Astrocyte of the cerebellum (primary cell): ENCODE measurements at regions not wholly inside any gene's neighbourhood (a gene's known extent, or its start where the extent isn't known, plus 50 kb on each side); places are given as distances from the start of the nearest gene placed in this dataset.

ENCODE experiments used
- DNase-seq: peaks from one replicate; pipeline ENCODE4 v3.0.0-alpha.2; 2011; ENCODE audit warnings: low read depth
- H3K4me3 ChIP-seq: 2 replicates; pipeline ENCODE4 v1.5.1; 2011; ENCODE audit warnings: mild to moderate bottlenecking, low read depth, low read length, moderate library complexity
- in situ Hi-C: cut with HindIII; loops from 2 replicates; pipeline ENCODE4 v1.10.0; 2017; ENCODE audit warnings: low sequenced_read_pairs
- TF ChIP-seq, protein P1 (sequence below): IDR thresholded peaks from 2 replicates; pipeline ENCODE4 v1.5.1; 2012; ENCODE audit warnings: low read length, low read depth, moderate library complexity, mild to moderate bottlenecking; ENCODE audit errors: missing control alignments

DNA sequence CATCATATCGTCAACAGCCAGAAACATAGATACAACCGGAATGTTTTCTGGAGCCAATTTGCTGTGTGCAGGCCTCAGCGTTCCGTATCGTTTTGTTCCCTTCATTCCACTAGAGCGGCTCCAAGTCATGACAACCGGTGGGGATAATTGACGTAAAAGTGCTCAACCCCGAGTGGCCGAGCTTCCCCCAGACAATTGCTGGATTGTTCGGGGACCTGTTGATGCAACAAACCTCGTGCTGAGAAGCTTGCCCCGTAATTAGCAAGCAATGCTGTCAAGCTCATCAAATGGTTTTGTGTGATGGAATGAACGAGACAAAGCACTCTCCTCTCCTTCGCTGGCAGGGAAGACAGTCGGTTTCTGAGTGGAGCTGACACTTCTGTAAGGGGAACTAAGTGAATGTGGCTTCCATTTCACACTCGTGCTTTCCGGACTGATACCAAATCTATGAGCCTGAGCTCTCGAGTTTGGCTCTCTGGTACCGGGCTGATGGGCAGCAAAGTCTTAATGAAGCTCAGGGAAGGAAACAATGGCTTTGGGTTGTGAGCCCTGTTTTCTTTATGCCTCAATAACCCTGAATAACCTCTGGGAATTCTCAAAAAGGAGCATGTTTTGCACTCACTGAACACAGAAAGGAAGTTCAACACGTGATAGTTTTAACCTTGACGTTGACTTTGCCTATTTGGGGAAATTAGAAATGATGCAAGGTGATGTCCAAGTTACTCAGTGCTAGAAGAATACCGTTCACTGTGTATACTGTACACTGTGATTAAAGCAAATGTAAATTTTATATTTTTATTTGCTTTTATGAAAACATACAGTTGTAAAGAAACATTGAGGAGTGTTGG is 220.5 kb downstream of the BAMBI start:
- TF ChIP-seq, protein P1, sequence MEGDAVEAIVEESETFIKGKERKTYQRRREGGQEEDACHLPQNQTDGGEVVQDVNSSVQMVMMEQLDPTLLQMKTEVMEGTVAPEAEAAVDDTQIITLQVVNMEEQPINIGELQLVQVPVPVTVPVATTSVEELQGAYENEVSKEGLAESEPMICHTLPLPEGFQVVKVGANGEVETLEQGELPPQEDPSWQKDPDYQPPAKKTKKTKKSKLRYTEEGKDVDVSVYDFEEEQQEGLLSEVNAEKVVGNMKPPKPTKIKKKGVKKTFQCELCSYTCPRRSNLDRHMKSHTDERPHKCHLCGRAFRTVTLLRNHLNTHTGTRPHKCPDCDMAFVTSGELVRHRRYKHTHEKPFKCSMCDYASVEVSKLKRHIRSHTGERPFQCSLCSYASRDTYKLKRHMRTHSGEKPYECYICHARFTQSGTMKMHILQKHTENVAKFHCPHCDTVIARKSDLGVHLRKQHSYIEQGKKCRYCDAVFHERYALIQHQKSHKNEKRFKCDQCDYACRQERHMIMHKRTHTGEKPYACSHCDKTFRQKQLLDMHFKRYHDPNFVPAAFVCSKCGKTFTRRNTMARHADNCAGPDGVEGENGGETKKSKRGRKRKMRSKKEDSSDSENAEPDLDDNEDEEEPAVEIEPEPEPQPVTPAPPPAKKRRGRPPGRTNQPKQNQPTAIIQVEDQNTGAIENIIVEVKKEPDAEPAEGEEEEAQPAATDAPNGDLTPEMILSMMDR = no peak
- in situ Hi-C loops = no loop called here
- DNase-seq = no peak
- no peak overlapping the region for H3K4me3 ChIP-seq

DNA sequence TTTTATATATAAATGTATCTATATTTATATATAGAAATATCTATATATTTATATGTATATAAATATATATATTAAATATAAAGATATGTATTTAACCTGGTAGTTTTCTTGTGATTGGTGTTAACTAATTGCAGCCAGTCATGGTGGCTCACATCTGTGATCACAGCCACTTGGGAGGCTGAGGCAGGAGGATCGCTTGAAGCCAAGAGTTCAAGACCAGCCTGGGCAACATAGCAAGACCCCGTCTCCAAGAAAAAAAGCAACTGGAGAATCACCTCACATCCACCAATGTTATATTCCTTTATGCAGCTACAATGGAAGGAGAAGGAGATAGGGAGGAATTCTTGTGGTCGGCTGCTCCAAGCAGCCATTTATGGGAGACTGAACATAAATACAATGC is 224.9 kb downstream of the BAMBI start:
- TF ChIP-seq, protein P1 = no peak
- in situ Hi-C loops = no loop called here
- no peak overlapping the region for H3K4me3 ChIP-seq
- DNase-seq = no peak

DNA sequence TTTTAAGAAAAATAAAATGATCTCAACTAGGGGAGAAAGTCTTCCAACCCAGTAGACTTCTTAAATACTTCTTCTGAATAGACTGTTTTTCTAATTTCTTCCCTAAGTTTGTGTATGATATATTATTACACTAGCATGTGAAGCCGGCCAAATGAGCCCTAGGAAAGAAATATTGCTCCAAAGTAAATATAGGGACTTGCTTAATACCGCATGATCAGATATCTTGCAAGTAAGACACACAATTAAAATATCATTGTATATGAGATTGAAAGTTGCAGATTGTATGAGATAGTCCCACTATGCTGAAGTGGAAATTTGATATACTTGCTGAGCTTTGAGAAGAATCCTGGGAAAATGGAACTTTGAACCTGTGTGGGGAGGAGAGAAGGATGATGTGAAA is 225.7 kb downstream of the BAMBI start:
- in situ Hi-C loops = no loop called here
- TF ChIP-seq, protein P1 = no peak
- DNase-seq = no peak
- H3K4me3 ChIP-seq = no peak overlapping the region

DNA sequence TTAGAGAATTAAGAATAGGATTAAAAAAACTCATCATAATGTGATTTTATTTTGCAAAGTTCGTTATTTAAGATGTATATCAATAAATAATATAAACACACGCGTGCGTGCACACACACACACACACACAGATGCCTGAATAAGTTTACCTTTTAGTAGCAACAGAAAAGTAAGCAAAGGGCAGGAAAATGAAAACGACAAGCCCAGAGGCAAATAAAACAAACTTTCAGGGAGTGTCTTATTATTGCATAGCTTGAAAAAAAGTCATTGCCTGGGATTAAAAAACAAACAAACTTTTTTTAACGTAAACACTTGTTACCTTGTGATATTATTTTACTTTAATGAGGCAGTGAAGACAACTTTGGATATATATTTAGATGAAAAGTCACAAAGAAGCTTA is 226.4 kb downstream of the BAMBI start:
- DNase-seq = no peak
- TF ChIP-seq, protein P1 = no peak
- in situ Hi-C loops = no loop called here
- no peak overlapping the region for H3K4me3 ChIP-seq

DNA sequence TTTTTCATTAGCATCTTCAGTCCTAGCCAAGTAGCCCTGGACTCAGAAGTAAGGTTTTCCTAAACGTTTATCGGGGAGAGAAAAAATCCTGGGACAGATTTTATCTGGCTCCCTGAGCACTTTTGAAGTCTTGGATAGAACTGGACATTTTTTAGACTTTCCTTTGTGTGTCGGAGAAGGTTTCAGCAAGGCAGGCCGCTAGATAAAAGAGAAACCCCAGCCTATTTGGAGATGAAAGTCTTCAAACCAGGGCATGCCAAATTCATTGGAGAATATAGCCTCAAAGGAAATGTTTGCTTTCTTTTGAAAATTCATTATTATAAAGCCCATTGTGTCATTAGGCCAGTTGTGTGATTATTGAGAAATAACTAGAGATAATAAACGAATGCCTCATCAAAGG is 228.1 kb downstream of the BAMBI start:
- H3K4me3 ChIP-seq = no peak overlapping the region
- no peak for DNase-seq
- TF ChIP-seq, protein P1 = no peak
- in situ Hi-C loops = no loop called here

DNA sequence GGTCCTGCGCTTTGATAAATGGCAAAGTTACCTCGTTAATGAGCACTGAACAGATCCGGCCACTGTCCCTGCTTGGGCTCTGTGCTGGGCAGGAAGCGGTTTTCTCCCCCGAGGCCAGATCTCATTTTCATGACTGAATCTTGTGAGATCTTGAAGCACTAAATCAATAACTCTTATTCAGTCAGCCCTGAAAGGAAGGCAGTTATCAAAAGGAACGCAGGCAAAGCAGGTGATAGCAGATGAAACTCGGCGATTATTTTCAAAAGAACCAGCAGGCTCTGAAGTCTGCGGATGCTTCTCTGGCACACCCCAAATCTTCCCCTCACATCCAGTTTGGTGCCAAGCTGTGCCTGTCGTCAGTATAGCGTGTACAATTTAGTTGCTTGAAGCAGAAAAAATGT is 228.7 kb downstream of the BAMBI start:
- in situ Hi-C loops = no loop called here
- DNase-seq = no peak
- TF ChIP-seq, protein P1 = no peak
- H3K4me3 ChIP-seq = no peak overlapping the region
